KBM-7 (cell line): ENCODE measurements at regions not wholly inside any gene's neighbourhood (a gene's known extent, or its start where the extent isn't known, plus 50 kb on each side); places are given as distances from the start of the nearest gene placed in this dataset.
"Not testable (repeated sequence)": the region's sequence is repeated elsewhere in the genome, so short reads cannot be mapped to it uniquely, and the experiment has no call there.

Source experiments
- DNase-seq: peaks from one replicate; pipeline ENCODE4 v3.0.0-alpha.2; 2015
- in situ Hi-C: fragments of 300-500 bp; cut with MboI; formaldehyde crosslinking; loops from 2 replicates; pipeline ENCODE4 v1.14.3; 2020; ENCODE audit warnings: low sequenced_read_pairs, low pct_unique_long_range_greater_than_20kb, mixed read lengths

DNA sequence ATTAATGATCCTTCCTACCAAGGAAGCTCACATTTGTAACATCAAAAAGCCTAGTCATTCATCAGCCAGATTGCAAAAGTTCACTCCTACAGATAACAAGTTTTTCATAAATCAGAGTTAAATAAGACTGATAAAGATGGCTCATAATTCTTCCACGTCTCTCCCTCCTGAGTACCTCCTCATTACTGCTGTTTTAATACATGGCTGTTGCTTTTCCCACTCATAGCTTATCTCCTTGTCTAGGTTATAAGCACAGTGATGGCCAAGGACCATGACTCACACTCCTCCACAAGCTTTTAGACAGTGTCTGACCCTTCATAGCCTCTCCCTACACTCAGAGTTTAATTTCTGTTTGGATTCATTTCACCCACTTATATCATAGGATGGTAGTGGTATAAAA, 100.9 kb upstream of the MON1B start:
- DNase-seq = no peak
- in situ Hi-C loops = no loop called here

GRCh38 chr16:77093309-77093708, 97.7 kb upstream of the MON1B start:
- DNase-seq = no peak
- in situ Hi-C loops = no loop called here

GRCh38 chr16:77093999-77094398, 97.0 kb upstream of the MON1B start:
- DNase-seq = no peak
- in situ Hi-C loops = no loop called here

DNA sequence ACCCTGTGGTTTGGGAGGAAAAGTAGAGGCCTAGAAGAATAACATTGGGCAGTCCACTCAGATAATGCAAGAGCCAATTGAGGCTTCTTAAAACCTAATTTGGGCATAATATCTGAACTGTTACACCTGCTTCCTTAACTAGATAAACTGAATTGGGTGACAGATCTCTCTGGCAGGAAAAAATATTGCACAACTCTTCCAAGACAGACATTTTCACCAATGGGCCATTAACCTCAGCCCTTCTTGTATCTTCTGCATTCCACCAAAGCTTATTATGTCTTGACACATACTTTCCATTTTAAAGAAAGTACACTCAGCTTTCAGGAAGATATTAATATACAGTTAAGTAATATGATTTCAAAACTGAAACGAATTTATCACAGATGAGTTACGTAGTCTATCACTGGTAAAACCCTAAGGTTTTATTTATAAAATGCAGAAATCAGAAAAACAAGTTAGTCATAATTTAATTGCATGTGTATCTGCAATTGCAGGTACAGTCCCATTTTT, 79.9 kb upstream of the MON1B start:
- in situ Hi-C loops = no loop called here
- DNase-seq = peak; percentile 14

DNA sequence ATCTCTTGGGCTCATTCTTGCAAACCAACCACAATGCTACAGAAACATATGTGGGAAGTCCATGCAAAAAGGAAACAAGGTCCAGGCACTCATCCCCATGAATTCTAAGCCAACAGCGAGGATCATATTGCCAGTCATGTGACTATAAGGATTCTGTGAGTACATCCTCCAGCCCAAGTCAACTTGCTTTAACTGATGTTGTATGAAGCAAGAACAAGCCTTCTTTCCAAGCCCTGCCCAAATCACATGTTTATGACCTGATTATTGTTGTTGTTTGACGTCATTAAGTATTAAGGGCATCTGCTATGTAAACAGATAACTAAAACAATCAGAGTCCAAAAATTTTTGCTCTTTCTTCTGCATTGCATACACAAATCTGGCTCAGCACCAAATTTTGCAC, 78.2 kb upstream of the MON1B start:
- DNase-seq = no peak
- in situ Hi-C loops = no loop called here

DNA sequence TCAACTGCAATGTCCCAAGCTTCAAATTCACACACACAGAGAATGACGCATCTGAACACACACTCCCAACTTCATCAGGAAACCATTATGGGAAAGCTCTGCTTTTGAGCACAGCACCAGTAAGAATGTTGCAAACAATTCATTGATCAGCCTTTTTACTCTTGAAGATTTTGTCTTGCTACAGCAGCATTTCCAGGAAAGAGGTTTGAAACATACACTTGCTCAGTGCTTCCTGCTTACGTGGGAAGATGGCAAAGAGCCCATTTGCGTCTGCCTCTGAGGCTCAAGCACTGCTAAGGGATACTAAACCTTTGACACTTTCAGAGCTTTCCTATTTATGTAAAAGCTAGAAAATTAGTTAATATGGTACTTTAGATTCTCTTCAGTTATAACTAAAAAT, 77.2 kb upstream of the MON1B start:
- no peak for DNase-seq
- in situ Hi-C loops = no loop called here

- in situ Hi-C loops, DNase-seq: not testable (repeated sequence)
Observed at GRCh38 chr16:77114361-77114760, 76.6 kb upstream of the MON1B start.

- in situ Hi-C loops = no loop called here
- no peak for DNase-seq
Observed at GRCh38 chr16:77116856-77117255, 74.1 kb upstream of the MON1B start.

DNA sequence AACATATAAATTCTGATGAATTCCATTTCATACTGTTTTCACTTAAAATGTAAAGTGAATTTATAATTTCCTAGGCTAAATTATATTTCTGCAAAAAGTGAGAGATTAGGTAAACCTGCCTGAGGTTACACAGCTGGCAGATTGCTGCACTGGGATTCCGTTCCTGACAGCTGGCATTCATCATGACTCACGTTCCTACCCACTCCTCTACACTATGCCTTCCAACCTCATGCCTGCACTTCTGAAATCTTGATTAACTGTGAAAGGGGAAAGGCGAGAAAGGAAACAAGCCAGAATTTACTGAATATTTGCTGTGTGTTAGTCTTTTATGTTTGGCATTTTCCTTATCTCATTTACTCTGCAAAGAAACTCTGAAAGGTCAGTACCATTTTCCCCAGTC, 73.3 kb upstream of the MON1B start:
- in situ Hi-C loops = no loop called here
- no peak for DNase-seq

GRCh38 chr16:77131398-77131797, 59.6 kb upstream of the MON1B start:
- in situ Hi-C loops = no loop called here
- DNase-seq = no peak

GRCh38 chr16:77132051-77132618, 58.9 kb upstream of the MON1B start:
- no peak for DNase-seq
- in situ Hi-C loops = no loop called here

DNA sequence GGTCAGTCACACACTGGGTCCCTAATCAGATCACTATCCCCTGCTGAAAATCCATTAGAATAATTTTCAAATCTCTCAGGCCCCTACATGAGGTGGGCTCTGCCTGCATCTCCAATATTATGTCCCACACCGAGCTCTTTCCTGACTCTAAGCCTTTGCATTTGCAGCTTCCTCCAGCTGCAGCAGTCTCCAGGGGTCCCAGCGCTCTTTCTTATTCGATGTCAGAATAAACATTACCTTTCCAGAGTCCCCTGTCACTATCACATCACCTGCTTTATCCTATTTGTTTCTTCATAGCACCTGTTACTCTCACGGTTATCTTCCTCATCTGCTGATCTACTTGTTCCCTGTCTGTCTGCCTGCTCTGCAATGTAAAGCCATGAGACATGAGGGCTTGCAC, 57.3 kb upstream of the MON1B start:
- no peak for DNase-seq
- in situ Hi-C loops = no loop called here

DNA sequence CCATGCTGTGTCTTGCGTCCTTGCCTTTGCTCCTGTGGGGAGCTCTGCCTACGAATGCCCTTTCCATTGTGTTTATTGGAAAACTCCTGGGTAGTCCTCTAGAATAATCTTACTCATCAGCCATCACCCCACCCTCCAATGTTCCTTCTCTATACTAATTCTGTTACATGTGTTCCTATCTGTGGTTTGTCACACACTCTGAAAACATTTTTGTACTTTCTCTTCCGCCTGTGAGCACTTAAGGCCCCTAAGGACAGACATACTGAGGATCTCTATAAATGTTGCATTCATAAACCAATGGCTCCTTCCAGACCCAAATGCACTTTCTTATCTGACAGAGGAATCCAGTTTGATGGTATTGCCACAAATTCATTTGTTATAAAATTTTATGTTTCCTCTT, 53.9 kb upstream of the MON1B start:
- DNase-seq = no peak
- in situ Hi-C loops = no loop called here
